ENCODE measurements at regions not wholly inside any gene's neighbourhood (a gene's known extent, or its start where the extent isn't known, plus 50 kb on each side); places are given as distances from the start of the nearest gene placed in this dataset.

- DNase-seq: no peak
These were observed 197.7 kb upstream of the POU3F1 start for GRCh38 chr1:38244218-38244845.

DNA sequence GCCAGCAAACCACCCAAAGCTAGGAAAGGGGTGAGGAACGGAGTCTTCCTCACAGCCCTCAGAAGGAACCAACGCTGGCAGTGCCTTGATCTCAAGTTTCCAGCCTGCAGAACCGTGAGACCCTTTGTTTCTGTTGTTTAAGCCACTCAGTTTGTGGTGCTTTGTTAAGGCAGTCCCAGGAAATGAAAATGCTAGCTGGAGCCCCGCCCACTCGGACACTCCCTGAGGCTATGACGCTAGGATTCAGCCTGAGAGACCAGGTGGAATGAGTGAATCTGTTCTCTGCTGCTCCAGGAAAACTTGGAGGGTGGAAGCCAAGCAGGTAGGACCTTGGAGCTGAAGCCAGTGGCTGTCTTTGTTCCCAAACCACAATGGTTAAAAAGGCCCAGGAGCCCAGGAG is 196.5 kb upstream of the POU3F1 start:
- DNase-seq: no peak

GRCh38 chr1:38242506-38242905 is 195.9 kb upstream of the POU3F1 start:
- no peak for DNase-seq

GRCh38 chr1:38241594-38242334 is 195.2 kb upstream of the POU3F1 start:
- DNase-seq: no peak

DNA sequence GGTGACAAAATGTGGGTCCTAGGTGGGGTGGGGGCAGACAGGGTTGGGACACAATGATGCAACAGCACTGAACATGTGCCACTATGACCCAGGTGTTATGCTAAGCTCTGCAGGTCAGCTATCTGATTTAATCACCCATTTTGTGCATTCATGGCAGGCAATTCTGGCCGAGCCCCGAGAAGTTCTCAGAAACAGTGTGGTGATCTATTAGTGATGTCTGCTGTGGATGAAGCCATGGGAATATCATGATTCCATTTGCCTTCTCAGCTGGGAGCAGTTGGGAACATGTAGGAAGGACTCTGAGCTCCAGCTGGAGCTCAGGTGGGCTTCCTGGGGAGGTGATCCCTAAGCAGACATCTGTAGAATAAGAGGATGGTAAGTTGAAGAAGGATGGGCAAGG is 194.0 kb upstream of the POU3F1 start:
- no peak for DNase-seq

DNA sequence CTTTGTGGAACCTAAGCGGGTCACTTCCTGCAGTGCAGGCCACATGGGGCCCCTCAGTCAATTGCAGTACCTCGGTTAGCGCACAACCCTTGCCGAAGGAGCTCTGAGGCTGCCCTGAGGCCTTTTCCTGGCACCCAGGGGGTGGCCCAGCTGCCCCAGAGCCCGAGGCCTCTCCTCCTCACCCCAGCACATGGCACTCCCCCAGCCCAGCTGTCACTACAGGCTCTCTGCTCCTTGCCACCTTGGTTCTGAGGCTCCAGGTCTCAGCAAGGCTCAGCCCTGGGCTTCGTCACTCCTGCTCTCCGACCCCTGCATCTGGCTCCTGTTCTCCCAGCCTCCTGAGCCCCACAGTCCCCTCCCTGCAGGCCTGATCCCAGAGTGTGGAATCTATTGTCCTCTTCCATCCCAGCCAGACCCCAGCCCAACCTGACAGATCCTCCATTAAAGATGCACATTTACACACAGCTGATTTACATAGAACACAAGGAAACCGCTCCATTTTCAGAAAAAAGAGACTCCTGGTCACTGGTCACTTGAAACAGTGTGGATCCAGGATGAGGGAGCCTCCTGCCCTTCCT is 192.8 kb upstream of the POU3F1 start:
- DNase-seq: no peak

DNA sequence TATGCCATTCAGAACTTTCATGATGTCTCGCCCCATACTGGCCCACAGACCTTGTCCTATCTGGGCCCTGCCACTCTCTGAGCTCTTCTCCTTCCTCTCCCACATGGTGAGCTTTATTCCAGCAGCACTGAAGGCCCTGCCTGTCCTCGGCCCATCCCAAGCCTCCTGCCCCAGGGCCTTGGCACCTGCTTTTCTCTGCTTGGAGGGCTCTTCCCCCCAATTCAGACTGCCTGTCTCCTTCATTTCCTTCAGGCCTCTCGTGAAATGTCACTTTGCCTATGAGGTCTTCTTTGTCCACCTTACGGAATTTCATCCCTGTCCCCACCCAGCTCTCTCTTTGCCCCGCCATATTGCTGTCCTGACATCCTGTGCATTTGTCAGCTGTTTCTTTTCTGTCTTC is 191.7 kb upstream of the POU3F1 start:
- no peak for DNase-seq

GRCh38 chr1:38235705-38236104 is 189.1 kb upstream of the POU3F1 start:
- DNase-seq: no peak

DNA sequence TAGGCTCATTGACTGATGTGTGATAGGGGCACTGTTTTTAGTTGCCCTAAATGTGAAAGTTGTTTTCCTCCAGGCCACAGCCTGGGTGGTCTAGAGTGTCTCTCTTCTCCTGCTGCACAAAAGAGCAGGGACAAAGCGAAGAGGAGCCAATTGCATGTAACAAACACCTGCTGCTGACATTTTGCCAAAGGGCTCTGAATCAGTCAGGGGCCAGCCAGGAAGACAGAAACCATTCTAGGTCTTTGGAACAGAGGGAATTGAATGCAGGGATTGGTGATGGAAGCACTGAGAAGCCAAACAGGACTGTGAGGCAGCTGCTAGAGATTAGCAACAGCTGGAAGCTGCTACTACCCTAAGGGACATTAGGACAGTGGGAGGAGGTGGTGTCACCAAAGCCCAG is 185.3 kb upstream of the POU3F1 start:
- no peak for DNase-seq

DNA sequence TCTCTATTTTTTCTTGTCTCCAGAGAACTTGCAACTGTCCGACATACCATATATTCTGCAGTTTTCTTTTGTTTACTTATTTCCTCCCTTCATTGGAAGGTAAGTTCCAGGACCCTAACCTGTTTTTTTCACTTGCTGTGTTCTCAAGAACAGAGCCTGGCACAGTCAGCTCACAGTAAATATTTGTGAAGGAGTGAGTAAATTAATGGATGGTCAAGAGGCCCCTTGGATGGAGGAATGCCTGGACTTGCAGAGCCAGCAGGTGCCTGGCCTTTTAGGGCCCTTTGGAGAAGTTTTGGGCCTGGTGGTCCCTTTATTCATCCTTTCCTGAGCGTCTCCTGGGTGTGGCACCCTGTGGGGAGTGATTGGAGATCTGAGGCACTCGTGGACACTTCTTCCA is 182.1 kb upstream of the POU3F1 start:
- DNase-seq: no peak

GRCh38 chr1:38225745-38226144 is 179.2 kb upstream of the POU3F1 start:
- no peak for DNase-seq

DNA sequence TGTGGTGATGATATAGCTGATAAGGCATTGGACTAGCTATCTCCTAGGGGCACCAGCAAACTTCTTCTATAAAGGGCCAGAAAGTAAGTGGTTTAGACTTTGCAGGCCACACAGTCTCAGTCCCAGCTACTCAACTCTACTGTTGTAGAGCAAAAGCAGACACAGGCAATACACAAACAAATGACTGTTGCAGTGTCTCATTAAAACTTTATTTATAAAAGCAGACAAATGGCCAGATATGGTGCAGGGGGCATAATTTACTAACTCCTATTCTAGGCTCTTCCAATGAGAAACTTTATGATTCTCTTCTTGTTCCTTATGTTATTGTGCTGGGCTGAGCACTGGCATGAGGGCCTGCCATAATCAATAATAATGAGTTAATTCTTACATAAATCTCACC is 176.8 kb upstream of the POU3F1 start:
- no peak for DNase-seq

GRCh38 chr1:38222891-38223290 is 176.3 kb upstream of the POU3F1 start:
- DNase-seq: no peak

- no peak for DNase-seq
These were observed 174.5 kb upstream of the POU3F1 start for GRCh38 chr1:38221006-38221649.

GRCh38 chr1:38217316-38217715 is 170.7 kb upstream of the POU3F1 start:
- DNase-seq: no peak

GRCh38 chr1:38213646-38214434 is 167.2 kb upstream of the POU3F1 start:
- no peak for DNase-seq

GRCh38 chr1:38210895-38211177 is 164.2 kb upstream of the POU3F1 start:
- DNase-seq: no peak

- no peak for DNase-seq
These were observed 163.7 kb upstream of the POU3F1 start for GRCh38 chr1:38210021-38210894.

- DNase-seq: no peak
These were observed 162.4 kb upstream of the POU3F1 start for GRCh38 chr1:38208716-38209632.

GRCh38 chr1:38207906-38208305 is 161.3 kb upstream of the POU3F1 start:
- no peak for DNase-seq

DNA sequence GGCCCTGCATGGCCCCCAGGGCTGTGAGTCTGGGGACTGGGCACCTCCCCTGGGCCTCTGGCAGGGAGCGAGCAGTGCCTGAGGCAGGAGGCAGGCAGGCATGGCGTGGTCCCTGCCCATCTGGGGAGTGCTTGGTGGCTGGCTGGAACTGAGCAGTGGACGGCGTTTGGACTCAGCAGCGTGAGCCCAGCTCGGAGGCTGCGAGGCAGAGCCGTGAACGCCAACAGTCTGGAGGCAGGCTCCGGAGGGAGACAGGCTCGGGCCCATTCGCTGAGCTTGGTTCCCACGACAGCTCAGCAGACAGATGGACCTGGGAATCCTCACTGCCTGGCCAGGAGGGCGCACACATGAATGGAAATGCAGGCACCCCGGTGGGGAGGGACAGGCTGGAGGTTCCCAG is 160.7 kb upstream of the POU3F1 start:
- no peak for DNase-seq
